ENCODE measurements at regions not wholly inside any gene's neighbourhood (a gene's known extent, or its start where the extent isn't known, plus 50 kb on each side); places are given as distances from the start of the nearest gene placed in this dataset.
"Not testable (repeated sequence)": the region's sequence is repeated elsewhere in the genome, so short reads cannot be mapped to it uniquely, and the experiment has no call there.

- no peak for DNase-seq
These were observed 496.7 kb downstream of the C6orf118 start for GRCh38 chr6:164812706-164813105.

GRCh38 chr6:164807125-164807524, 502.3 kb downstream of the C6orf118 start:
- DNase-seq = no peak

GRCh38 chr6:164795056-164795815, 514.2 kb downstream of the C6orf118 start:
- DNase-seq = no peak

GRCh38 chr6:164792666-164793065, 516.7 kb downstream of the C6orf118 start:
- DNase-seq = no peak

DNA sequence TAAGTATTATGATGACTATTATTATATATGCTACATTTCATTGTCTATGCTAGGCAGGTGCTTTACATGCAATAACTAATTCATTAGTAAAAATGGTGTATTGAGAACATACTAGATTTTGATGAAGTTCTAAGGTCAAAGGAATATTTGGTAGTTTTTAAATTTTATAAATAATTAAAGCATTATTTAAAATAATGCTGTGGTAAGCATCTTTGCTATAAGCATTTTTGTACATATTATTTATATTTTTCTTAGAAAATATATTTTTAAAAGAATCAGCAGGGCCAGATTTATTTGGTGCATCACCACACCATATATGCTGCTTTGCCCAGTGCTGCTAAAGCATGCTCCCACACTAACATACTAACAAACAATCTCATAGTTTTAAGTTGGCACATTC, 517.9 kb downstream of the C6orf118 start:
- DNase-seq = no peak

GRCh38 chr6:164763788-164764187, 545.6 kb downstream of the C6orf118 start:
- no peak for DNase-seq

- no peak for DNase-seq
These were observed 552.0 kb downstream of the C6orf118 start for GRCh38 chr6:164757451-164757850.

- DNase-seq = no peak
These were observed 552.7 kb downstream of the C6orf118 start for GRCh38 chr6:164756723-164757122.

GRCh38 chr6:164756142-164756541, 553.3 kb downstream of the C6orf118 start:
- DNase-seq = no peak

- no peak for DNase-seq
These were observed 555.9 kb downstream of the C6orf118 start for GRCh38 chr6:164753517-164753916.

DNA sequence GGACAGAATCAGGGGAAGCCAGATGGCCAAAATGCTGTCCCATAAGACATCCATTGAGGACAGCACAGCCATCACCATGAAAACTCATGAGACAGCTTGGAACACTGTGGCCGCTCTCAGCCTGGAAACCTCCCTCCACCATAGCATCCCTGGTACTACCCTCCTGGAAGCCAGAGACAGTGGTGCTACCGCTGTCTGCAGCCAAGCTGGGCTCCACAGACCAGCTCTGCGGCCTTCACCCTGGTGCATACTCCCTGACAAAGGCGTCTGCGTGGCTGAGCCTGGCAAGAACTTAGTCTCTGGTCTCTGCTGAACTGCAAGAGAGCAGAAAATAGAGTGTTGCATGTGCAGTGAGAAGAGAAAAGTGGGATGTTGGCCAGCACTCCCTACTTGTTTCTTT, 558.0 kb downstream of the C6orf118 start:
- no peak for DNase-seq

- no peak for DNase-seq
These were observed 559.3 kb downstream of the C6orf118 start for GRCh38 chr6:164750128-164750527.

- no peak for DNase-seq
These were observed 560.0 kb downstream of the C6orf118 start for GRCh38 chr6:164749221-164750064.

DNA sequence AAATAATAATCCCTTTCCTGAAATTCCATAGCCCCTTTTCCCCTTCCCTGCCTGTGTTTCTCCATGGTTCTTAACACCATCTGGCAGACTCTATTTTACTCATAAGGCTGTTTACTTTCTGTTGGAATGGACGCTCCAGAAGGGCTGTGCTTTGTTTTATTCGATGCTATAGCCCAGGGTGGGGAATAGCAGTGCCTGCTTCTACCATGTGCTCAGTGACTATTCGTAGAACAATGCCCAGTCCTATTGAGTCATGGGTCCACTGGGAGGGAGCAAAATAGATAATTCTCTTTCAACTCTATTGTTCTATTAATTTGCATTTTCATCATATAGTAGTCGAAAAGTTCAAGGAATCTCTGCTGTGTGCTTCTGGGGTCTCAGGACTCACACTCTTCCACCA, 565.1 kb downstream of the C6orf118 start:
- DNase-seq = no peak

DNA sequence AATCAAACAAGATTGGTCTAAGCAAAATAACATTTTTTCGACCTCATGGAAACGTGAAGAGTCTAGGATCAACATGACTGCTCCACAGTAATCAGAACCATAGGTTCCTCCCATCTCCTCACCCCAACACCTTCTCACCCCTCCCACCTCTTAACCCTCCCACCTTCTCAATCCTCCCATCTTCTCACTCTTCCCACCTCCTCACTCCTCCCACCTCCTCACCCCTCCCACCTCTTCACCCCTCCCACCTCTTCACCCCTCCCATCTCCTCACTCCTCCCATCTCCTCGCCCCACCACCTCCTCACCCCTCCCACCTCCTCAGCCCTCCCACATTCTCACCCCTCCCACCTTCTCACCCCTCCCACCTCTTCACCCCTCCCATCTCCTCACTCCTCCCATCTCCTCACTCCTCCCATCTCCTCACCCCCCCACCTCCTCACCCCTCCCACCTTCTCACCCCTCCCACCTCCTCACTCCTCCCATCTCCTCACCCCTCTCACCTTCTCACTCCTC, 567.4 kb downstream of the C6orf118 start:
- DNase-seq = no peak

DNA sequence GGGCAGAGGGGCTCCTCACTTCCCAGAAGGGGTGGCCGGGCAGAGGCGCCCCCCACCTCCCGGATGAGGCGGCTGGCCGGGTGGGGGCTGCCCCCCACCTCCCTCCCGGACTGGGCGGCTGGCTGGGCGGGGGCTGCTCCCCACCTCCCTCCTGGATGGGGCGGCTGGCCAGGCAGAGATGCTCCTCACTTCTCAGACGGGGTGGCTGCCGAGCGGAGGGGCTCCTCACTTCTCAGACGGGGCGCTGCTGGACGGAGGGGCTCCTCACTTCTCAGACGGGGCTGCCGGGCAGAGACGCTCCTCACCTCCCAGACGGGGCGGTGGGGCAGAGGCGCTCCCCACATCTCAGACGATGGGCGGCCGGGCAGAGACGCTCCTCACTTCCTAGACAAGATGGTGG, 573.3 kb downstream of the C6orf118 start:
- DNase-seq = not testable (repeated sequence)

DNA sequence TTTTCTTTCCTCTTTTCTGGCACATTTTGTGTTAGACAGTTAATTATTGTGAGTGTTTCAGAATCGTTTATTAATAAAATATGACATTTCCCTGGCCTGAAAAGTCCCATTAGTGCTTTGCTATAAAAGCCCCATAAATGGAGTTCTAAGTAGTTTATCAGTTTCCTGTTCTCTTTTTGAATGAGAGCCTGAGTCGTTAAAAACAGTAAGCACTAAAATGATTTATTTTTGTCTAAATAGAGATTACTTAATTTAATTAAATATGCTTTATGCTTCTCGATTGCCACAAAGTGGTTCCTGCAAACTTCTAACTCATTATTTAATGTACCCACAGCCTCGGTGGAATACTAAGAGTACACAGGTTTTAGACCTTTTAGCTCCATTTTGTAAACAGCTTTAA, 577.9 kb downstream of the C6orf118 start:
- DNase-seq = no peak

DNA sequence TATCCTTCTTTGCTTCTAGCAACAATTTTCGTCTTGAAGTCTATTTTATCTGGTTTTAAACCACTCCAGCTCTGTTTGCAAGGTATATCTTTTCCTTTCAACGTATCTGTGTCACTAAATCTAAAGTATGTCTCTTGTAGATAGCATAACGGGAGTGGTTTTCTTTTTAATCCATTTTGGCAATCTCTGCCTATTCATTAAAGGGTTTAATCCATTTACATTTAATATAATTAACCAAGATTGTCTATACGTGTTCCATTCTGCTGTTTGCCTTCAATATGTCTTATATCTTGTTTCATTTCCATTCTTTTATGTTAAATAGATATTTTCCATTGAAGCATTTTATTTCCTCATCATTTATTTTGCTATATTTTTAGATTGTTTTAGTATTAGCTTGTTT, 587.9 kb downstream of the C6orf118 start:
- DNase-seq = no peak

DNA sequence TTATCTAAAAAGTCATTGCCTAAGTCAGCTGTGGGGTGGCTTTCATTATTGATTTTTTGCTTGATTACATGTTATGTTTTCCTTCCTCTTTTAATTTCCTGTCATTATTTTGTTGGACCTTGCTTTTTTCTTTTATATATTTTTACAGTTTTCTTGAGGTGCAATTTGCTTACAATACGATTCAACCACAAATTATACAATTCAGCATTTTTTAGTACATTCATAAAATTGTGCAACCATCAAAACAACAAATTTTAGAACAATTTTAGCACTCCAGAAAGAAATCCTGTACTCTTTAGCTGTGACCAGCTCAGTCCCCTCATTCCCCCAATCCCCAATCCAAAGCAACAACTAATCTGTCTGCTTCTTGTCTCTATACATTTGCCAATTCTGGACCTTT, 608.9 kb downstream of the C6orf118 start:
- no peak for DNase-seq

- DNase-seq = no peak
These were observed 613.5 kb downstream of the C6orf118 start for GRCh38 chr6:164695896-164696295.

DNA sequence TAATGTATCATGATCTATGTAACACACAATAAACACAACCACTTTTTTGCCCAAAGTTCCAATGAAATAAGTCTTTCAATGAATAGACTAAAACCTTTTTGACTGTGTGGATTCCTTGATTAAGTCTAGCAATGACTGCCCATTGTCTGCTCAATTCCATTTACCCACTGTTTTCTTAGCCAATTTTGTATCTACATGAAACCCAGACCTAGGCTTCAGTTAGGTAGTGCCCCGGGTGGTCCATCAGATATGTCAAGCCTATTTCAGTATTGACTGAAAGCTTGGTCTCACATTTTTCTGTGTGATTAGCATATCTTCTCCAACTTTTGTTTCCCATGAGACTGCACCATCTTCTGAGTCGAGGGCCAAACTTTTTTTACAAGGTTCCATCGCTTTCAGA, 615.0 kb downstream of the C6orf118 start:
- DNase-seq = no peak

GRCh38 chr6:164693944-164694343, 615.5 kb downstream of the C6orf118 start:
- DNase-seq = no peak

GRCh38 chr6:164692772-164693510, 616.5 kb downstream of the C6orf118 start:
- DNase-seq = no peak
